ENCODE measurements at regions not wholly inside any gene's neighbourhood (a gene's known extent, or its start where the extent isn't known, plus 50 kb on each side); places are given as distances from the start of the nearest gene placed in this dataset.

DNA sequence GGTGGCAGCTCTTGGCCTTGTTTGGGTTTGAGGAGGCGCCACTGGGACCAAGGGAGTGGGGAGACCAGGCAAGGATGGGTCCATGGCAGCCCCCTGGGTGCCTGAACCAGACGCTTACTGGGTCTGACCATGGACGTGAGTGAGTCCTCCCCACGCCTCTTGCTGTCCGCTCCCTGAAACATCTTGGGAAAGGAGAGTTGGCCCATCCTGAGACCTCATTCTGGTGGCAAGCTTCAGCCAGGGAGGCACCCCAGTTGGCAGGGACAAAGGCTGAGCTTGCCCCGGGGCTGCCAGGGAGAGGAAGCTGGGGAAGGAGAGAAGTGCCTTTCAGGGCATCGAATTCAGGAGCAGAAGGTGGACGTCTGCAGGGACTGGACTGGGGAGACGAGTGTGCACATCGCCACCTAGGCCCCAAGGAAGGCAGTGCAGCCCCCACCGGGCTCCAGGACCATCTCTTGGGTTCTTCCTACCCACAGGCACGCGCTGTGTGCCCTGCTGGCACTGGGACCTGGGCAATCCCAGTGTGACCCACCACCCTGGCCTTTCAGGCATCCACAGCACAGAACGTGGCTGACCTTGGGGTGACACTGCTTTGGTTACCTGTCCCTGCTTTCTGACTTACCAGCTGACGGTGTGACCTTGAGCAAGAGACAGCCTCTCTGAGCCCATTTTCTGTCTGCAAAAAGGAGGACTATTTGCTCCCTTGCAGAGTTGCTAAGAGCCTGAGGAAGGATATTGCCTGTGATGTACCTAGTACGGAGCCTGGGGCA is 132.9 kb upstream of the WNT4 start:
- TF ChIP-seq, protein P1, sequence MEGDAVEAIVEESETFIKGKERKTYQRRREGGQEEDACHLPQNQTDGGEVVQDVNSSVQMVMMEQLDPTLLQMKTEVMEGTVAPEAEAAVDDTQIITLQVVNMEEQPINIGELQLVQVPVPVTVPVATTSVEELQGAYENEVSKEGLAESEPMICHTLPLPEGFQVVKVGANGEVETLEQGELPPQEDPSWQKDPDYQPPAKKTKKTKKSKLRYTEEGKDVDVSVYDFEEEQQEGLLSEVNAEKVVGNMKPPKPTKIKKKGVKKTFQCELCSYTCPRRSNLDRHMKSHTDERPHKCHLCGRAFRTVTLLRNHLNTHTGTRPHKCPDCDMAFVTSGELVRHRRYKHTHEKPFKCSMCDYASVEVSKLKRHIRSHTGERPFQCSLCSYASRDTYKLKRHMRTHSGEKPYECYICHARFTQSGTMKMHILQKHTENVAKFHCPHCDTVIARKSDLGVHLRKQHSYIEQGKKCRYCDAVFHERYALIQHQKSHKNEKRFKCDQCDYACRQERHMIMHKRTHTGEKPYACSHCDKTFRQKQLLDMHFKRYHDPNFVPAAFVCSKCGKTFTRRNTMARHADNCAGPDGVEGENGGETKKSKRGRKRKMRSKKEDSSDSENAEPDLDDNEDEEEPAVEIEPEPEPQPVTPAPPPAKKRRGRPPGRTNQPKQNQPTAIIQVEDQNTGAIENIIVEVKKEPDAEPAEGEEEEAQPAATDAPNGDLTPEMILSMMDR (IDR thresholded peaks at IDR 0.05): peak; percentile 70 to 88 (median 74)
- TF ChIP-seq POLR2A (IDR thresholded peaks at IDR 0.05) (no peak), POLR2AphosphoS5 (IDR thresholded peaks at IDR 0.05) (no peak), EP300 (IDR thresholded peaks at IDR 0.05; ENCODE audit: low read depth) (no peak)
